Effector memory CD8-positive, alpha-beta T cell (primary cell): ENCODE measurements at regions not wholly inside any gene's neighbourhood (a gene's known extent, or its start where the extent isn't known, plus 50 kb on each side); places are given as distances from the start of the nearest gene placed in this dataset.

ENCODE experiments used
- ATAC-seq: fragments of 150-1000 bp; cut with Tn5 transposase; replicated peaks from 2 replicates; pipeline ENCODE4 v1.10.0; 2021; ENCODE audit warnings: mild to moderate bottlenecking, moderate library complexity
- DNase-seq, 3 experiments: peaks; one replicate each; pipeline ENCODE4 v3.0.0; 2021
- H3K27ac Mint-ChIP-seq, 2 donors: one replicate each; pipeline ENCODE4 v1.8.0; 2022; ENCODE audit warnings: mild to moderate bottlenecking in 2 of 2, mixed read lengths in 2 of 2, moderate library complexity in 2 of 2
- H3K27me3 Mint-ChIP-seq, 2 donors: one replicate each; pipeline ENCODE4 v1.8.0; 2022; ENCODE audit warnings: mixed read lengths in 2 of 2
- H3K36me3 Mint-ChIP-seq: one replicate; pipeline ENCODE4 v1.8.0; 2022; ENCODE audit warnings: mild to moderate bottlenecking, moderate library complexity, mixed read lengths; ENCODE audit not compliant: insufficient read depth
- H3K4me1 Mint-ChIP-seq, 2 donors: one replicate each; pipeline ENCODE4 v1.8.0; 2022; ENCODE audit warnings: low read depth in 2 of 2, mixed read lengths in 2 of 2
- H3K4me3 Mint-ChIP-seq, 2 donors: one replicate each; pipeline ENCODE4 v1.8.0; 2022; ENCODE audit warnings: mild to moderate bottlenecking in 2 of 2, mixed read lengths in 2 of 2, moderate library complexity in 2 of 2
- H3K9me3 Mint-ChIP-seq, 2 donors: one replicate each; pipeline ENCODE4 v1.8.0; 2022; ENCODE audit warnings: mixed read lengths in 2 of 2

- ATAC-seq (no peak), DNase-seq (no peak)
- Mint-ChIP-seq H3K9me3 (no peaks in the 10 kb centered on the region), H3K36me3 (no peaks in the 10 kb centered on the region), H3K27me3 (no peaks in the 10 kb centered on the region), H3K27ac (no peak overlapping the region), H3K4me3 (no peak overlapping the region), H3K4me1 (no peaks in the 10 kb centered on the region)
Observed at GRCh38 chr4:189081826-189082225, 858.8 kb upstream of the FRG1 start.

DNA sequence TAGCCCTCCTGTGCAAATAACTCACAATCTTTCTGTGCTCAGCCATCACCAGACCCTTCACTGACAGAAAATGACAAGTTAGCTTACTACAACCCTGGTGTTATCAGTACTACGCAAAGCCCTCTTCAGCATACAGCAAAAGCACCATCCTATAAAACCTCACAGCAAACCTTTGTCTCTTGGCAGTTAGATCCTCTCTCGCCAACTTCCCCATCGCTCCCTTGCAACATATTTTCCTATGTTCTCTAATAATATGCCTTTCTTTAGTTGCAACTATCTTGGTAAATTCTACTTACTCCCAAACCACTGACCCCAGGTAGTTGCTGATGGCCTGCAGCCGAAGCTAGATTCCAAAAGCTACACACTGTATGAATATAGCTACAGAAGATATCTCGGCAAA, 856.9 kb upstream of the FRG1 start:
- ATAC-seq = no peak
- H3K36me3 Mint-ChIP-seq = no peaks in the 10 kb centered on the region

DNA sequence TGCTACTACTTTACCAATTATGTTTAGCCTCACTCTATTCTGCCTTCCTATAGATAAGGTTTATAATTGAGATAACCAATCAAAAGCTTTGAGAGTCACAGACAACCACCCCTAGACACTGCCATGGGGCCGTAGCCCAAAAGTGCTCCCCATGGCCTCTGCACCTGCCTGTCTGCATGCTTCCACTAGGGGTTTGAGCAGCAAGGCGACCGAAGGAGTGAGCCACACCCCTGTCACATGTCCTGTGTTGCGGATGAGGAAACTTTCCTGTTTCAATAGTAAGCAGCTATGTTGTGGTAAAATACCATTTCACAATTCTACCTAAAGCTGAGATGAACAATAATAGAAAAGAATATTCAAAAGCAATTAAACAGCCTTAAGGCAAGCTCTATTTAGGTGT, 856.0 kb upstream of the FRG1 start:
- no peak overlapping the region for H3K27ac Mint-ChIP-seq
- no peaks in the 10 kb centered on the region for H3K36me3 Mint-ChIP-seq
- no peaks in the 10 kb centered on the region for H3K4me1 Mint-ChIP-seq
- no peaks in the 10 kb centered on the region for H3K9me3 Mint-ChIP-seq
- no peak for ATAC-seq
- no peak overlapping the region for H3K4me3 Mint-ChIP-seq
- no peak for DNase-seq
- no peaks in the 10 kb centered on the region for H3K27me3 Mint-ChIP-seq

More for the DNA sequence above, 856.9 kb upstream of the FRG1 start:
- H3K9me3 Mint-ChIP-seq = no peaks in the 10 kb centered on the region
- H3K4me3 Mint-ChIP-seq = no peak overlapping the region
- no peaks in the 10 kb centered on the region for H3K4me1 Mint-ChIP-seq
- no peak for DNase-seq
- H3K27ac Mint-ChIP-seq = no peak overlapping the region
- H3K27me3 Mint-ChIP-seq = no peaks in the 10 kb centered on the region

DNA sequence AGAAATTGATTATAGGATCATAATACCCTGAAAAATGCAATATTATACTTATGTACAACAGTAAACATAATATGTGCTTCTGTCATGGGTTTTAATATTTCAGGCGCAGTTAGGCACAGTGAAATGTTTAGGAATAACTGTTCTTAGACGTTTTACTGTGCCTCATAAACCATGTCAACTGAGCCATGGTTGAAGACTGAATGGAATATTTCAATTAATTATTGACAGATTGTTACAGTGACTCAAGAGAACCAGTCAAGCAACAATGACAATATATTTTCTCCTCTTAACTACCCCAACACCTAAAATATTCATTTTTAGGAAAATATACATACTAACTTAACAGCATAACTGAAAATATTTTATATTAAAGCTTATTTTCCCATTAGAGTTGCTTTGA, 852.7 kb upstream of the FRG1 start:
- Mint-ChIP-seq H3K27me3 (no peaks in the 10 kb centered on the region), H3K9me3 (no peaks in the 10 kb centered on the region), H3K36me3 (no peaks in the 10 kb centered on the region), H3K27ac (no peak overlapping the region), H3K4me3 (no peak overlapping the region), H3K4me1 (no peaks in the 10 kb centered on the region)
- DNase-seq (no peak), ATAC-seq (no peak)

- no peaks in the 10 kb centered on the region for H3K36me3 Mint-ChIP-seq
Observed at GRCh38 chr4:189088780-189089179, 851.9 kb upstream of the FRG1 start.

DNA sequence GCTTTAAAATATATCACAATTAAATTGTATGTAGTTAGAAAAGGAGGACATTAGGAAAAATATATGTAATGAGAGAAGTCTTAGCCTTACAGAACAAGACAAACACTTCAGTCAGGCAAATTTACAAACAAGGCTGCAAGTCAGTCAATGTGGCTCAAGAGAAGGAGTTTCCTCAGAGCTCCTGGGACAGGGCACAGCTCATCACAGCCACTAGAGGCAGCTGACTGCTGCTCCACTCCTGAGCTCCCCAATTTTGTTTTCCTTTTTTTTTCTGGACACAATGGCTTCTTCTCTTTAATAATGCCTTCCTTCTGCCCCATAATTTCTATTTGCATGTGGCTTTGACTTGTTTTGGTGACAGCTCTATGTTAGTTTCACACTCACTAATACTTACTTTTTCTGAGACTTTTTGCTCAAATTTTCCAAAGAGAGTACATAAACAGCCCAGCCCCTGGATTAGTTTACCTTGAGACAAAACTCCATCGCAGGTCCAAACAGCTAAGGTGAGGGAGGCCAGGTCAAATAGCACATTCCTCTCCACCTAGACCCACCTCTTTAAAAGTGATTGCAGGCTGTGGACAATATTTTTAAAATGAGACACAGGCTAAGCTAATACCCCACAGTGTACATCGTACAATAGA, 850.4 kb upstream of the FRG1 start:
- H3K36me3 Mint-ChIP-seq = no peaks in the 10 kb centered on the region
- DNase-seq (no peak), ATAC-seq (no peak)
- no peaks in the 10 kb centered on the region for H3K27me3 Mint-ChIP-seq
- H3K4me3 Mint-ChIP-seq = no peak overlapping the region
- H3K9me3 Mint-ChIP-seq = peaks cover 0 to 3% of the 10 kb centered on the region in 2 donors
- no peak overlapping the region for H3K27ac Mint-ChIP-seq
- no peaks in the 10 kb centered on the region for H3K4me1 Mint-ChIP-seq

More at GRCh38 chr4:189088780-189089179, 851.9 kb upstream of the FRG1 start:
- Mint-ChIP-seq H3K27ac (no peak overlapping the region), H3K9me3 (no peaks in the 10 kb centered on the region), H3K4me1 (no peaks in the 10 kb centered on the region), H3K4me3 (no peak overlapping the region), H3K27me3 (no peaks in the 10 kb centered on the region)
- DNase-seq = no peak
- ATAC-seq = no peak

DNA sequence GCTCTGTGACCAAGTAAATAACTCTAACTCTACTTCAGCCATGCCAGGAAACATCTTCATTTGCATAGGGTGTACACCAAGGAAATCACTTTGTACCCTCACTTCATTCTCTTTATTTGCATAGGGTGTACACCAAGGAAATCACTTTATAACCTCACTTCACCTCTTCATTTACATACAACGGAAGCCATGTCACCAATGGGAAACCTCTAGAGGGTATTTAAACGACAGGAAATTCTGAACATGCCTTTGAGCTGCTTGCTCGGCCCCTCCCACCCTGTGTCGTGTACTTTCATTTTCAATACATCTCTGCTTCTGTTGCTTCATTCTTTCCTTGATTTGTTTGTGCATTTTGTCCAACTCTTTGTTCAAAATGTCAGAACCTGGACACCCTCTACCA, 848.1 kb upstream of the FRG1 start:
- Mint-ChIP-seq H3K27me3 (no peaks in the 10 kb centered on the region), H3K36me3 (no peaks in the 10 kb centered on the region), H3K9me3 (peaks cover 2 to 9% of the 10 kb centered on the region in 2 donors), H3K4me1 (no peaks in the 10 kb centered on the region), H3K27ac (no peak overlapping the region), H3K4me3 (no peak overlapping the region)
- ATAC-seq (no peak), DNase-seq (no peak)

DNA sequence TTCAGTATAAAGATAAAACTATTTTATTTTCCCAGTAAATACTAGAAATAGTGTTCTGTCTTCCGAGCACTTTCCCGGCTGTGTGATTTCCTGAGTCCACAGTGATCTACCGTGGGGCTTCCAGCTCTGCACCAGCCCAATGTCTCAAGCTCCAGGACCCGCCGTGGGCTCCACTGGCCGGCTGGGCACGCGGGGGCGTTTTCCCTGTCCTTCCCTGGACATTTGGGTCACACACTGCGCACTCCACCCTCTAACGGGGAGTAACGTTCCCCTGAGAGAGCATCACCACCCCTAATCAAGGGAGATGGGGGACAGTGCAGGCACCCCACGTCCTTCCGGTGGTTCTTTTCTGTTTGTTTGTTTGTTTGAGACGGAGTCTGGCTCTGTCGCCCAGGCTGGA, 844.6 kb upstream of the FRG1 start:
- no peak overlapping the region for H3K27ac Mint-ChIP-seq
- ATAC-seq = no peak
- no peaks in the 10 kb centered on the region for H3K27me3 Mint-ChIP-seq
- no peaks in the 10 kb centered on the region for H3K4me1 Mint-ChIP-seq
- no peak for DNase-seq
- H3K36me3 Mint-ChIP-seq = no peaks in the 10 kb centered on the region
- no peak overlapping the region for H3K4me3 Mint-ChIP-seq
- peaks cover 4 to 20% of the 10 kb centered on the region in 2 donors for H3K9me3 Mint-ChIP-seq

GRCh38 chr4:189096717-189097116, 844.0 kb upstream of the FRG1 start:
- ATAC-seq = no peak
- no peak for DNase-seq
- Mint-ChIP-seq H3K27ac (no peak overlapping the region), H3K27me3 (no peaks in the 10 kb centered on the region), H3K36me3 (no peaks in the 10 kb centered on the region), H3K4me3 (no peak overlapping the region), H3K4me1 (no peaks in the 10 kb centered on the region), H3K9me3 (peaks cover 4 to 20% of the 10 kb centered on the region in 2 donors)

DNA sequence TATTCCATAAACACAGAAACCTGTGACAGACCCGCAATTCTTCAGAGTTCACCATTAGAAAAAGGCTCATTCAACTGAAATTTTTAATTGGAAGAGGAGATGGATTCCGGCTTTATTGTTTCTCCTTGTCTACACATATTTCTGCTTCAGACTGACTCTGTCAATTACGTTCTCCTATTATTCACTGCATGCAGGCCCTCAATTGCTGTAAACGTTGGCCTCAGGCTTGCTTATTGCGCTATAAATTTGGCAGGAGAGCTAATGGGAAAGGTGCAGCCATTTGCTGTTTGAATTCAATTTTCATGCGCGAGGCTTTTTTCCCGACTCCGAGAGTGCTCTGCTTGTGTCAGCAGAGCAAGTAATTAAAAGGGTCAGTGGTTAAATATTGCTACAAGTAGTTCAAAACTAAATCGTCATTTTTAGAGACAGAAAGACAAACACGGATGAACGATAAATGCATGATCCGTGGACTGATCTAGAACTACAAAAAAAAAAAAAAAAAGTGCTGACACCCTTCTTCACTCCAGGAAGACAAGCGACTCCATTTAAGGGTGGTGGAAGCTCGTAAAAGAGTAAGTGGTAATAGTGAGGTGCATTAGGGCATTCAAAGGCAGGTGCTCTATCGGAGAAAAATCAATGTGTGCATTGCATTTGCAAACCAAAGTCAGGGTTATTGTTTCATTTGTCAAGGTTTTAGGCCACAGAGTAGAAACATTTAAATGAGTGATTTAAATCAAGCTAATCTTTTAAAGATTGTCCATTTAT, 841.6 kb upstream of the FRG1 start:
- Mint-ChIP-seq H3K27ac (no peak overlapping the region), H3K4me1 (no peaks in the 10 kb centered on the region), H3K9me3 (peaks cover 4 to 20% of the 10 kb centered on the region in 2 donors), H3K27me3 (no peaks in the 10 kb centered on the region), H3K4me3 (no peak overlapping the region), H3K36me3 (no peaks in the 10 kb centered on the region)
- ATAC-seq (no peak), DNase-seq (no peak)

DNA sequence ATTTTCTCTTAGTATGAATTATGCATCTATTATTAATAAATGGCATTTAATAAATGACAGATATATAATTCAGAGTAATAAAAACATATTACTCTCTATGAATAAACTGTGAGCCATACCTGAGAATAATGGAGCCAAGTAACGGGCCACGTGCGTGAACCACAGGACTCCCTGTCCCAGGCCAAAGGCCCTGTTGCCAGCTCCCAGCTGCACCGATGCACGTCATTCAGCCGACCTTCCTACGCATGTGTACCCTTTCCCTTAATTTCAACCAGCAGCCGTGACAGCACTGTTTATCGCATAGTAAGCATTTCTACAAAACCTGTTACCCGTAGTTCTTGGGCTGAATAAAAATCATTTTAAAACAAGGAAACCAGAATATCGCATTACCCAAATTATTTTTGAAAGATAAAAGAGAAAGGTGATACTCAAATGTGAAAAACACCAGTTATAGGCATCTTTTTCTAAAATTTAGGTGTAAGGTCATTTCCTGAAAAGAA, 827.2 kb upstream of the FRG1 start:
- Mint-ChIP-seq H3K4me1 (no peaks in the 10 kb centered on the region), H3K36me3 (no peaks in the 10 kb centered on the region), H3K4me3 (no peak overlapping the region), H3K27me3 (no peaks in the 10 kb centered on the region), H3K9me3 (peaks cover 3 to 12% of the 10 kb centered on the region in 2 donors), H3K27ac (no peak overlapping the region)
- ATAC-seq (no peak), DNase-seq (no peak)

DNA sequence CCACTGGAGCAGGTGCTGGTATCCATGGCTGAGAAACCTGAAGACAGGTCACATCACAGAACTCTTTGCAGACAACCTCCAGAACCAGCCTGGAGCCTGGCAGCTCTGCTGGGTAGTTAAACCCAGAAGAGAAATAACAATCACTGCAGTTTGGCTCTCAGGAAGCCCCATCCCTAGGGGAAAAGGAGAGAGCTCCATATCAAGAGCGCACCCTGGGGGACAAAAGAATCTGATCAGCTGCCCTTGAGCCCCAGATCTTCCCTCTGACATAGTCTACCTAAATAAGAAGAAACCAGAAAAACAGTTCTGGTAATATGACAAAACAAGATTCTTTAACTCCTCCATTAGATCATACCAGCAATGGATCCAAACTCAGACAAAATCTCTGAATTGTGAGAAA, 823.2 kb upstream of the FRG1 start:
- Mint-ChIP-seq H3K4me1 (no peaks in the 10 kb centered on the region), H3K27me3 (no peaks in the 10 kb centered on the region), H3K4me3 (no peak overlapping the region), H3K36me3 (no peaks in the 10 kb centered on the region), H3K27ac (no peak overlapping the region), H3K9me3 (peaks cover 10 to 12% of the 10 kb centered on the region in 2 donors)
- no peak for DNase-seq
- ATAC-seq = no peak

DNA sequence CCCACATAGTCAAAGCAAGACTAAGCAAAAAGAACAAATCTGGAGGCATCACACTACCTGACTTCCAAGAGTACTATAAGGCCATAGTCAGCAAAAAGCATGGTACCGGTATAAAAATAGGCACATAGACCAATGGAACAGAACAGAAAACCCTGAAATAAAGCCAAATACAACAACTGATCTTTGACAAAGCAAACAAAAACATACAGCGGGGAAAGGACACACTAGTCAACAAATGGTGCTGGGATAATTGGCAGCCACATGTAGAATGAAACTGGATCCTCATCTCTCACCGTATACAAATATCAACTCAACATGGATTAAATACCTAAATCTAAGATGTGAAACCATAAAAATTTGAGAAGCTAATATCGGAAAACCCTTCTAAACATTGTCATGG, 819.3 kb upstream of the FRG1 start:
- no peaks in the 10 kb centered on the region for H3K4me1 Mint-ChIP-seq
- no peaks in the 10 kb centered on the region for H3K27me3 Mint-ChIP-seq
- no peak overlapping the region for H3K4me3 Mint-ChIP-seq
- H3K27ac Mint-ChIP-seq = no peak overlapping the region
- ATAC-seq (no peak), DNase-seq (no peak)
- H3K36me3 Mint-ChIP-seq = no peaks in the 10 kb centered on the region
- H3K9me3 Mint-ChIP-seq = peaks cover 0 to 14% of the 10 kb centered on the region in 2 donors

- Mint-ChIP-seq H3K4me1 (no peaks in the 10 kb centered on the region), H3K9me3 (peaks cover 0 to 14% of the 10 kb centered on the region in 2 donors), H3K36me3 (no peaks in the 10 kb centered on the region), H3K27me3 (no peaks in the 10 kb centered on the region), H3K27ac (no peak overlapping the region), H3K4me3 (no peak overlapping the region)
- no peak for ATAC-seq
- DNase-seq = no peak
Observed at GRCh38 chr4:189124149-189124758, 816.4 kb upstream of the FRG1 start.
